NCI-H1694 (cell line): ENCODE measurements at regions not wholly inside any gene's neighbourhood (a gene's known extent, or its start where the extent isn't known, plus 50 kb on each side); places are given as distances from the start of the nearest gene placed in this dataset.
"Not testable (repeated sequence)": the region's sequence is repeated elsewhere in the genome, so short reads cannot be mapped to it uniquely, and the experiment has no call there.

Experiments
- DNase-seq: peaks from one replicate; lab custom pipeline; 2025; lab: John Stamatoyannopoulos, UW

- no peak for DNase-seq
These were observed 78.2 kb upstream of the TRPM1 start for GRCh38 chr15:31179693-31180092.

GRCh38 chr15:31193291-31193690 lies 91.8 kb upstream of the TRPM1 start:
- DNase-seq = no peak

GRCh38 chr15:31195871-31196270 lies 94.3 kb upstream of the TRPM1 start:
- no peak for DNase-seq

- DNase-seq = no peak
These were observed 96.2 kb upstream of the TRPM1 start for GRCh38 chr15:31197497-31198414.

GRCh38 chr15:31200735-31201151 lies 99.2 kb upstream of the TRPM1 start:
- DNase-seq = no peak

- DNase-seq = no peak
These were observed 101.4 kb upstream of the TRPM1 start for GRCh38 chr15:31202953-31203352.

GRCh38 chr15:31203999-31204398 lies 102.5 kb upstream of the TRPM1 start:
- DNase-seq = no peak

- DNase-seq = no peak
These were observed 105.1 kb upstream of the TRPM1 start for GRCh38 chr15:31206386-31207181.

- no peak for DNase-seq
These were observed 105.7 kb upstream of the TRPM1 start for GRCh38 chr15:31207246-31207645.

- not testable (repeated sequence) for DNase-seq
These were observed 106.3 kb upstream of the TRPM1 start for GRCh38 chr15:31207861-31208260.

GRCh38 chr15:31208817-31209216 lies 107.3 kb upstream of the TRPM1 start:
- no peak for DNase-seq

GRCh38 chr15:31211353-31211752 lies 109.8 kb upstream of the TRPM1 start:
- no peak for DNase-seq

- DNase-seq = no peak
These were observed 111.0 kb upstream of the TRPM1 start for GRCh38 chr15:31212326-31213080.

GRCh38 chr15:31214158-31214863 lies 112.3 kb upstream of the KLF13 start:
- no peak for DNase-seq

- DNase-seq = no peak
These were observed 111.7 kb upstream of the KLF13 start for GRCh38 chr15:31214864-31215489.

- DNase-seq = no peak
These were observed 111.0 kb upstream of the KLF13 start for GRCh38 chr15:31215490-31216214.

GRCh38 chr15:31216215-31216911 lies 110.3 kb upstream of the KLF13 start:
- DNase-seq = no peak

GRCh38 chr15:31217067-31217466 lies 109.6 kb upstream of the KLF13 start:
- no peak for DNase-seq

- no peak for DNase-seq
These were observed 108.9 kb upstream of the KLF13 start for GRCh38 chr15:31217566-31218270.
